ENCODE measurements at regions not wholly inside any gene's neighbourhood (a gene's known extent, or its start where the extent isn't known, plus 50 kb on each side); places are given as distances from the start of the nearest gene placed in this dataset.
"Not testable (repeated sequence)": the region's sequence is repeated elsewhere in the genome, so short reads cannot be mapped to it uniquely, and the experiment has no call there.

DNA sequence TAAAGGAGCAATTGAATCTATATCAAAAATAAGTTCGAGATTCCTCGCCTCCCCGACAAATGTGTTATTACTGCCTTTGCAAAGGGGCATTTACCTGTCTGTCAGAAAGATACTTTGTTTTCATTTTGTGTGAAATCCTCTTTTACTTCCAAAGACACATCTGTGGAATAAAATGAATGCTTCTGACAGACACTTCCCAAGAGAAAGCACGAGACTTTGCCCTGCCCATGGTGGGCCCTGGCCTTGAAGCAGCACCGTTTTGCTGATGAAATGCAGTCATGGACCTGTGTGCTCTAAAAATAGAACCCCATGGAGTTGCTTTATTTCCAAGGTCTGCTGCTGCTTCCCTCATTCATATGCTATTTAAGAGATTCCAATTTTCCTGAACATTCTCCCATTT lies 85.9 kb upstream of the USP47 start:
- DNase-seq: no peak

DNA sequence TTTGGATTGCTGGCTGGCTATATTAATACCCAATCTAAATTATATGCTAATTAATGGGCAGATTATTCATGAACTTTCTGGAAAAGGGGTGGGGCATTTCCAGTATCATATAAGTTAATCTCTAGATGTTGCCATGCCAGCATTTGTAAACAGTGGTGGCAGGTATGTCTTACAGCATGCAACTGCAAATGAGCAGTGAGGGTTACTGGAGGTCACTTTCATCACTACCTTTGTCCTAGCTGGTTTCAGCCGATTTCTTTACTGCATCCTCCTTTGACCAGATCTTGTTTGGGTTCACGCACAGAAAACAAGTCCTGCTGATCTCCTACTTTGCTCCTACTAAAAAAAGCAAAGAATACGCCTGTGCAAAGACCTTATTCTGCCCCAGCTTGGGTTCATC lies 89.1 kb upstream of the USP47 start:
- no peak for DNase-seq

DNA sequence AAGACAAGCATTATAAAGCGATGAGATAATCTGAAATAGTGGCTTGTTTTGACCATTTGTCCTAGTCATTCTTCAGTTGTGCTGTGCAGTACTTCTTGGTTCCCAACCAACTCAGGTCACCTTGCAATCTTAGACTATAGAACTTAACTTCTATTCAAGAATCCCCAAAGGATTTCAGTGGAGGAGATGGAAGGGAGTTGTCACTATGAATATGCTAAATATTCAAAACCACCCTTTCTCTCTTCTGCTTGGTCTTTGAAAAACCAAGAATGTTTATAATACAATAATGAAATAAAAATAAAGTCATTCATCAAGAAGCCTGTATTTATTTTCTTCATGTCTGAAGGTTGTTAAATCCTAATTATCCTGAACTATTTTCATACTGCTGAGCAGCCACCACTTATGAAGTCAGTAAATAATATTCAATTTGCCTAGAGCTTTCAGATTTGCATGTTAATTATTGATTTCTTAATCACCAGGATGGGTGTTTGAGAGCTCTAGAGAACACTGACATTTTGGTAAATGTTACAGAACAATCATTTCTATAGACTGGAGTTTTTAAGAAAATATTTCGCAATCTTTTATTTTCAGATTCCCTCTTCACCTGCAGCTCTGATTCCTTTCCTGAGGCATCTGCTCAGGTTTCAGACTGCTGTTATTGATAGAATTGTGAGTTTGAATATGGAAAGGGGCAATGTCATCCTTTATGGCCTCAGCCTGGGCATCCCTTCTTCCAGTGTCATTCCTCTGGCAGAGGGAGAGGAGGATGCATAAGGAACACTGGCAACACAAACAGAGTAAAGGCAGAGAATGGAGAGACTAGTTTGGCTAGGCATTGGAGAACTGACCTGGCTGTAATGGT lies 91.5 kb upstream of the USP47 start:
- no peak for DNase-seq

DNA sequence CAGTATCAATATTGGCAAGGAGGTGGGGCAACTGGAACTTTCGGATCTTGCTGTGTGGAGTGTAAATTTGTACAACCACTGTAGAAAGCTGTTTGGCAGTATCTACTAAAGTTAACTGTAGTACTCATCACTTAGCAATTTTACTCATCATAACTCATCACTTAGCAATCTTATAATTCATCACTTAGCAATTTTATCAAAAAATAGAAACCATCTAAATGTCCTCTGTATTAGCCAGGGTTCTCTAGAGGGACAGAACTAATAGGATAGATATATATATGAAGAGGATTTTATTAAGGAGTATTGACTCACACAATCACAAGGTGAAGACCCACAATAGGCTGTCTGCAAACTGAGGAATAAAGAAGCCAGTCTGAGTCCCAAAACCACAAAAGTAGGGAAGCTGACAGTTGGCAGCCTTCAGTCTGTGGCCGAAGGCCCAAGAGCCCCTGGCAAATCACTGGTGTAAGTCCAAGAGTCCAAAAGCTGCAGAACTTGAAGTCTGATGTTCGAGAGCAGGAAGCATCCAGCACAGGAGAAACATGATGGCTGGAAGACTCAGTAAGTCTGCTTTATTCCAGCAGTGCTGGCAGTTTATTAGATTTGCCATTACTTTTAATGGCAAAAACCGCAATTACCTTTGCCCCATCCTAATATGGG lies 92.9 kb upstream of the USP47 start:
- no peak for DNase-seq

DNA sequence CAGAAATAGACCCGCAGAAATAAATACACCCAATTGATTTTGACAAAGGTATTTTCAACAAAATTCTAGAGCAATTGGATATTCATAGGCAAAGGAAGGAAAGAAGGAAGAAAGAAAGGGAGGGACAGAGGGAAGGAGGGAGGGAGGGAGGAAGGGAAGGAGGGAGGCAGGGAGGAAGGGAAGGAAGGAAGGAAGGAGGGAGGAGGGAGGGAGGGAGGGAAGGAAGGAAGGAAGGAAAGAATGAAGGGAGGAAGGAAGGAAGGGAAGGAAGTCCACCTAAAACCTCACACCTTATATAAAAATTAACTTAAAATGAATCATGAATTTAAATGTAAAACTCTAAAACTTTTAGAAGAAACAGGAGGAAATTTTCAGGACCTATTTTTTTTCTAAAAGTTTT lies 94.2 kb upstream of the USP47 start:
- DNase-seq: no peak

DNA sequence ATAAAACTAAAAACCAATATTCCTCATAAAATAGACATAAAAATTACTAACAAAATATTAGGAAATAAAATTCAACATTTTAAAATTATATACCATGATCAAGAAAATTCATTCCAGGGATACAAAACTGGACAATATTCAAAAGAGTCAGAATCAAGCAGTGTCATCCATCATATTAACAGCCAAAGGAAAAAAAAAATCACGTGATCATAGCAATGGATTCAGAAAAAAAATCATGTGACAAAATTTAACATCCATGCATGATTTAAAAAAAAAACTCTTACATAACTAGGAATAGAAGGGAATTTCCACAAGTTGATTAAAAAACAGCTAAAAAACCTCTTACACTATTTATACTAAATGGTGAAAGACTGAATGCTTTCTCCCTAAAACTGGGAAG lies 95.3 kb upstream of the USP47 start:
- DNase-seq: no peak

DNA sequence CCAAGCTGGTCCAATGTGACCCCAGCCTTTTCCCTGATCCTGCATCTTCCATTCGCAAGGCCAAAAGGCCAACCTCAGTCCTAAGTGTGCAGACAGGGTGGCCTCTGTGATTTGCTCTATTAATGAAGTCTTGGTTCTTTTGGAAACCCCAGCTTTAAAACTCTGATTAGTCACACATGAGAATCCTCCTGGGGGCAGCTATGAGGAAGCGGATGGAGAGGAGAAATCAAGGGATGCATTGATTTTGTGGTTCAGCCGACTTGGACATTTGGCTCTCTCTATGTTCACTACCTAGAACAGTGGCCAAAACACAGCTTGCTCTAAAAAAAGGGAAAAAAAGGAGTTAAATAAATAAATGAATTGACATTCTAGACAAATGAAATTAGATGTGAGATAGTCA lies 98.6 kb upstream of the USP47 start:
- DNase-seq: no peak

DNA sequence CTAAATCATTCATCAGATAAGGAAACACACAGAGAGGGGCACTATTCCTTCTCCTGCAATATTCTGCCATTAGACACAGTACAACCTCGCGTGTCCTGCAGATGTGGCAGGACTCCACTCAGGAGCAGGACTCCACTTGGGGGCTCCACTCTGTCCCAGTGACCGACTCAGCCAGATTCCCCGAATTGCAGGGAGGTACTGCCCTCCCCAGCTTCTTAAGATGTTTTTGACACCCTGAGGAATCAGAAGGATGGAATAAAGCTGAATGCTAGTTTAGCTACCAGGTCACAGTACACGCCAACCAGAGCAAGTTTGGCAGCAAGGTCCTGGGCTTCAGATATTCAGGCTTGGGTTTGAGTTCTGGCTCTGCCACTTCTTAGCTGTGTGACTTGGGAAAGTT lies 99.3 kb upstream of the USP47 start:
- DNase-seq: no peak

DNA sequence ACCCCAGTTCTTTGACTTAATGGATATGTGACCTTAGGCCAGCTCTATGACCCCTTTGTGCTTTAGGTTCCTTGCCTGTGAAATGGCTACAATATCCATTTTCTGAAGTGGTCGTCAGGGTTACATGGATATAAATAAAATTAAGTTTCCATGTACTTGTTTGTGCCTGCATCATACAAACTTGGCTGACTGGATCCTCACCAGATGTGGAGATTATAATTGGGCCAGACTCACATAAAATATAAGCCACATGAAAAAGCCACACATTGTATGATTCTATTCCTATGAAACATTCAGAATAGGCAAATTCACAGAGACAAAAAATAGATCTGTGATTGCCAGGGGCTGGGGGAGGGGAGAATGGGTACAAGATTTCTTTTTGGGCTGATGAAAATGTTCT lies 100.9 kb upstream of the USP47 start:
- DNase-seq: no peak

DNA sequence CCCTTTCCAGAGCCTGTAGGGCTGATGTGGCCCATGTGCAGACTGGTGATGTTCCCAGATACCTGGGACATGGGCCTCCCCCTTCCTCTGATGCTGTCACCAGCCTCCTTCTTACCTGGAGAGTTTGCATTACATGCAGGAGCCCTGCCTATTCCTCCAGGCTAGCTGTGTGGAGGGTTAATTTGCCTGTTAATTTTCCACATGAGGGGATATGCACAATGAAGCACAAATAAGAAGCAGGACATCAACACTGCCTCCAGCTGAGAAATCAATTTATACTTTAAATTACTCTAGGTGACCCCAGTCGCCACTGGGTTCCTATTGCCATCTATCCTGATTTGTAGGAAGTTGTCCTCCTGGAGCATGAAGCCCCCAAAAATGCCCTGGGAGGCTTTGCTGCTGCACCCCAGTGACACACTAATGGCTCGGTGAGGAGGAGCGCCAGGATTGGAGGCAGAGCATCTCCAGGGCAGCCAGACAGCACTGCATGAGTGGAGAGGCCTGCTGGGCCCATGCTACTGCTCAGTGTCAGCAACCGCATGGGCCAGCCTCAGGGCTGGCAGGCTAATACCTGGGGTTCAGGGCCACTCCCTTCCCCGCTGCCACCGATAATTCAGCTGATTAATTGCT lies 101.6 kb upstream of the USP47 start:
- DNase-seq: no peak

DNA sequence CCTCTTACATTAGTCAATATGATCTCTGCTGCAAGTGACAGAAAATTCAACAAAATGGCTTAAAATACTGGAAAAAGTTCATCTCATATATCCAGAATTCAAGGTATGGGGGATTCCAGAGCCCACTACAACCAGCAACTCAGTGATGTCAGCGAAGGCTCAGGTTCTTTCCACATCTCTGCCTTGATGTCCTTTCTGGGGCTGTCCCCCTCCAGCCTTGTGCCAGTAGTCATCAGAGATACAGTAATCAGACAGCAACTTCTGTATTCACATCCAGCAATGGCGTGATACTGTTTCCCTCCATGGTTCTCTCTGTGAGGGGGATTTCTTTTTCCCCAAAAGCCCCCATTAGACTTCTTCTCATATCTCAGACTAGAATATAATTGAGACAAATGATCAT lies 103.4 kb upstream of the USP47 start:
- DNase-seq: no peak

DNA sequence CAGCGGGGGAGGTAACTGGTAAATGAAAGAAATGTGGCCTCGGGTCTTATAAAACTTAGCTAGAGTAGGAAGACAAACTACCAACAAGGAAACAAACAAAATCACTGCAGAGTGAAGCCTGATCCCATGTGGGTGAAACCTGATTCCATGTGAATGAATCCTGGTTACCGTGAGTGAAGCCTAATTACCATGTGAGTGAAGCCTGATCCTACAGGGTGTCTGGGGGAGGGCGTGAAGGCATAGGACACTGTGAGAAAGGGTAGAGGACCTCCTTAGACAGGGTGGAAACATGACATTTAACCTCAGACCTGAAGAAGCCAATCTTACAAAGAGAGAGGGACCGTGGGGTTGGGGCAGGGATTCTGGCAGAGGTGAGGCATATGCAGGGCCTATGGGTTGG lies 106.2 kb upstream of the USP47 start:
- DNase-seq: no peak

DNA sequence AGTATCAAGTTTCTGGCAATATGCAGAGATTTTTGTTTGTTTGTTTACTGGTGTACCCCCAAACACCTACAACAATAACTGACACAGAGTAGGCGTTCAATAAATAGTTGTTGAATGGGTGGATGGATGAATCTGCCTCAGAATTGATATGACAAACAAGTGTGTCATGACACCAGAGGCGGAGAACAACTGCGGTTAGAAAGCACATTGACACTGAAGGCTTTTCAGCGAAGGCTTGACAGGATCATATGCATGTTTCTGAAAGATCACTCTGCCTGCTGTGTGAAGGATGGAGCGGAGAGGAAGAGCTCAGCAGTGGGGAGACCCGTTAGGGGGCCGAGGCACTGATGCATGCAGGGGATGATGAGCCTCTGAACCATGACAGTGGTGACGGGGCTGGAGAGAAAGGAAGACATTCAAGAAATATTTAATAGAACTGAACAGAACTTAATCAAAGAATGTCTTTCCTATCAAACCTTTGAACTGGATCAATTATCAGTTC lies 108.5 kb upstream of the USP47 start:
- DNase-seq: no peak

DNA sequence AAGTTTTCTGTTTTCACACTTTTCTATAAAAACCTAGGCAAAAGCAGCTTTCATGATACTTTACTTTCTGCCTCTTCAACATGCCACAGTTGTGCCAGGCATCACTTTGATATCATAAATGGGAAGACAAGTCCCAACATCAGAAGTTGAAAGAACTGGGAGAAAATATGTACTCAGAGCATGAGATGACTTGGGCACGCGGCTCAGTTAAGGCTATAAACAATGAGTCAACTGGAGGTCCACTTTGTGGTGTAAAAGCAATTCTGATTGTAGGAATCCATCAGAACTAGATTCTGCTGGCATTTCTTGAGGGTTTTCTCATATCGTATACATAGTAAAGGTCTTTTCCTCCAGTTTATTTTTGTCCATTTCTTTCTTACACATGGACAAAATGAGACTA lies 109.7 kb upstream of the USP47 start:
- no peak for DNase-seq

DNA sequence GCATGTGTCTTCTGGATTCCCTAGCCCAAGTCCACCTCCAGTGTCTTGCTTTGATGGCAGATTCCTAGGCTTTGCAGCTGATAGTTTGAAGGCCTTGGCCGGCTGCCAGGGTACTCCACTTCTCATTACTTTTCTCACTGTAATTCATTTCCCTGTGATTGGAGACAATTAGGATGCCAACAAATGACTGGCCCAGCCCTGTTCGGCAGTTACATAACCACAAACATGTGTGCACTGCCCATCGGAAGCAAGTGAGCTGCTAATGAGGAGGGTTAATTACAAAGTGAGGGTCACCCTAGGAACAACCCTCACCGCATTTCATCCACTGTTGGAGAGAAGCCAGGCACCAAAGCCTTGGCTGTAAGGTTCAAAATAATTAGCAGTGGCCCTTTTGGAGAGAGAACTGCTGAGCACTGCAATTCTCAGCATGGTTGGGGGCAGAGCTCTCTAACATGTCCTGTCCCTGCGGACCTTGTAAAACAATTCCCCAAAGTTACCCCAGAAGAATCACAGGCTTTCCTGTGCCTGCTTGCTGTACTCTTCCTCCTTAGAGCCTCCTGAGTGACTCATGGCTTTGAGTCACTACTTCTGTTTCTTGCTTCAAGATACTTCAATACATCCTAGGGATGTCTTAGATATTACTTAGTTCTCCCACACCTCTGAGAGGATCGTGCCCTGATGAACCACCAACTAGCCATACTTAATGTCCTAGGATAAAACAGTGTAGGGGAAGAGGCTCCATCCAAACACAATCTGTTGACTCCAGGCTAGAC lies 109.7 kb upstream of the GALNT18 start:
- no peak for DNase-seq

DNA sequence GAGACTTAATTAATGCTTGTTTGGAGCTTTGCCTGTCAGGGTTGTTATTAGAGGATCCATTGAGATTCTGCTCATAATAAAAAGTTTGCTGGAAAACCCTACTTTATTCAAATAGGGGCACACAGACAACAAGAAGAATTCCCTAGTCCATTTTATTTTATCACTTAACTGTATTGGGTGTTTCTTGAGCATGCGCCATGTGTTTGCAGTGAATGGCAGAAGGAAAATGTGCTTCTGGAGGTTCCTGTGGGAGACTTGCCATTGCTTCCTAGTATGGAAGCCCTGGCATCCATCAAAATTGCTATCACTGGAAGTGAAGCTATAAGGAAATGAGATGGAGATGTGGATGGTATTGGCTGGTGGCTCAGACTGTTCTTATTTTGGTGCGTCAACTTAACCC lies 106.6 kb upstream of the GALNT18 start:
- no peak for DNase-seq

DNA sequence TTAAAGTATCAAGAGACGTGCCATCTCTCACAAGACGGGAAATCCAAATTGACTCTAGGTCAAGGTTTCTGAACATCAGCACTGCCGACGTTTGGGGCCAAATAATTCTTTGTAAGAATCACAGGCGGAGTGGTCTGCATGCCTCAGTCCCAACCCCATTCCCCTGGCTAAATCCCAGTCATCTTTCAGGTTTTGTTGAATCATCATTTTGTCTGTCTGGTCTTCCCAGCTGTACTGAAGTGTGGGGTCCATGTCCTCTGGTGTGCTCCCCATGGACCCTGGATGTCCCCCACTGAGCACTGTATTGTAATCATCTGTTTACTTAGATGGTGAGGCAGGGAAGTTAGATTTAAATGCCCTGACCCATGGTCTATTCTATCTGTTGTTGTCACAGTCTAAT lies 103.6 kb upstream of the GALNT18 start:
- DNase-seq: no peak

DNA sequence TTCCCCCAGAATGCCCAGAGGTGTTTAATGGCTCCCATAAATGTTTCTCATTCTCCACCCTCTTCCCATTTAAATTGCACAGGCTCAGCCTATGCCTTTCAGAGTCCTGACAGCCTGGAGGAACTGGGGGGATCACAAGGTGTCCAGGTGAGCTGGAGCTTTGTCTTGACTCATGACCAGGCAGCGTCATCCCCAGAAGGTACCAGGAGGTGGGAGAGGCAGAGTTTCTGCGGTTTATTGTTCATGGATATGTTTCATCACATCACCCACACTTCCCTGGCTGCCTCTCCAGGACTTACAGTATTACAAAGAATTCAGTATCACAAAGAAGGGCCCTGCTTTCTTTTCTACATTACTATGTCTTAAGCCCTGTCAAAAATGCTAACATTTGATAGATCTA lies 103.2 kb upstream of the GALNT18 start:
- no peak for DNase-seq

DNA sequence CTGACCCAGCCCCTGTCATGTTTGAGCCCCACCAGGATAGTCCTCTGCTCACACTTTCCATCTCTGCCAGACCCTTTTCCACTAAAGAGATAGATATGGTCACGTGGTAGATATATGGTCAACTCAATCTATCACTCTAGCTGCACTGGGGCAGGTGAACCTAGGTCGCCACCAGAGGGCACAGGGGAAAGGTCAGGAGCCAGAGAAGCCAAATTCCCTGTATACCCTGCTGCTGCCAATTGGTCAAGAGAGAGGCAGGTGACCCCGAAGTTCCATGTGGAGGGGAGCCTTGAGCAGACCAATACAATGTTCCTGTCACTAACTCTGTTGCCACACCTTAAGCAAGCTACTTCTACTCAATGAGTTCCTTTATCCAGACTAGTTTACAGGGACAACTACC lies 101.1 kb upstream of the GALNT18 start:
- no peak for DNase-seq

DNA sequence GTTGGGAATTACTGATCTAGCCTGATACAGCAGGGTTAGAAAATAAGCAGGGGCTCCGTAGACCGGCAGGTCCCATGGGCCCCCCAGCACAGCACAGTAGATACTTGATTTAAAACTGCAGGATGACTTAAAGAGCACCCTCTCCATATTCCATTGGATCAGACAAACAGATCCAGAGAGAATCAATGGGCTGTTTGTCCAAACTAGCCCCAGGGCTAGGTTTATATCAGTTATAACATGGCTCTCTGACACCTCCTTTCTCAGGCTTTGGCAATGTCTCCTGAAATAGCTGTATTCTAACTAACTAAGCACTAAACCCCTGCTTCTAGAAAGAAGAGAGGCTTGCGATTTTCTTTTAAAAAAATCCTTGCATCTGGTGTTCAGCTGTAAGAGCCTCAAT lies 100.4 kb upstream of the GALNT18 start:
- DNase-seq: no peak

DNA sequence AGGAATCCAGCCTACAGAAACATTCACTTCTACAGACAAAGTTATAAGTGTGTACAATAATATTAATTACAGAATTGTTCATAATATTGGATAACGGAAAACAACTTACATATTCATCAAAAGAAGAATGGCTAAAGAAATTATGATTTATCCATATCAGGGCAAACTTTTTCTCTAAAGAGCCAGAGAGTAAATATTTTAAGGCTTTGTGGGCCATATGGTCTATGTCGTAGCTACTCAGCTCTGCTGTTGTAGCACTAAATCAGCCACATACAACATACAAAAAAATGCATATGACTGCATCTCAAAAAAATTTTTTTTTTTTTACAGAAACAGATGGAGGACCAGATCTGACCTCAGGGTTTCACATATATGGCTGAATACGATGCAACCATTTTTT lies 96.7 kb upstream of the GALNT18 start:
- DNase-seq: no peak

DNA sequence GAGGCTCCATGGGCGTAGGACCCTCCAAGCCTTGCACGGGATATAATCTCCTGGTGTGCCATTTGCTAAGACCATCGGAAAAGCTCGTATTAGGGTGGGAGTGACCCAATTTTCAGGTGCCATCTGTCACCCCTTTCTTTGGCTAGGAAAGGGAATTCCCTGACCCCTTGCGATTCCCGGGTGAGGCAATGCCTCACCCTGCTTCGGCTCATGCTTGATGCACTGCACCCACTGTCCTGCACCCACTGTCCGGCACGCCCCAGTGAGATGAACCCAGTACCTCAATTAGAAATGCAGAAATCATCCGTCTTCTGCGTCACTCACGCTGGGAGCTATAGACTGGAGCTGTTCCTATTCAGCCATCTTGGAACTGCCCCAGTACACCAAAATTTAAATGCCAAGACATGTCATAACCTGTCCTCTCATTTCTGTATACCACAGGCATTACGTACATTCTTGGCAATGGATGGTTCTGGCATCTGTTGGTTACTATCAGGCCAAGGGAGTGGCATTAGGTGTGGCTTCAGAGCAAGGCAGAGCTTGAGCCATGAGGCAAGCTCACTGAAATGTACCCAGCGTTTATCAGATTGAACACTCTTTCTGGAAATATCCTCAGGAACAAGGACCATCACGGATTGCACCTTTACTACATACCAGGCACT lies 95.4 kb upstream of the GALNT18 start:
- no peak for DNase-seq

DNA sequence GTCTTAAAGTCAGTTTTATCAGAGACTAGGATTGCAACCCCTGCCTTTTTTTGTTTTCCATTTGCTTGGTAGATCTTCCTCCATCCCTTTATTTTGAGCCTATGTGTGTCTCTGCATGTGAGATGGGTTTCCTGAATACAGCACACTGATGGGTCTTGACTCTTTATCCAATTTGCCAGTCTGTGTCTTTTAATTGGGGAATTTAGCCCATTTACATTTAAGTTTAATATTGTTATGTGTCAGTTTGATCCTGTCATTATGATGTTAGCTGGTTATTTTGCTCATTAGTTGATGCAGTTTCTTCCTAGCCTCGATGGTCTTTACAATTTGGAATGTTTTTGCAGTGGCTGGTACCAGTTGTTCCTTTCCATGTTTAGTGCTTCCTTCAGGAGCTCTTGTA lies 93.3 kb upstream of the GALNT18 start:
- not testable (repeated sequence) for DNase-seq

All from CD4-positive, alpha-beta T cell treated with Interleukin-12 subunit alpha and Interleukin-12 subunit beta, for 1 hour (primary cell).